Right lobe of liver (tissue), 6 donors: ENCODE measurements at regions not wholly inside any gene's neighbourhood (a gene's known extent, or its start where the extent isn't known, plus 50 kb on each side); places are given as distances from the start of the nearest gene placed in this dataset.

Experiments used
- ATAC-seq, 4 donors: fragments of 200-7000 bp; cut with Tn5 transposase; one replicate each; pipeline ENCODE4 v1.9.1; 2020; ENCODE audit warnings: mild to moderate bottlenecking in 4 of 4, moderate library complexity in 4 of 4
- DNase-seq, 3 donors: peaks; one replicate each; pipeline ENCODE4 v3.0.0-alpha.2; 2020
- H3K27ac ChIP-seq, 3 donors: fragments of 200-600 bp; one replicate each; pipeline ENCODE4 v1.8.0; 2022
- H3K27me3 ChIP-seq, 2 donors: fragments of 200-600 bp; one replicate each; pipeline ENCODE4 v1.8.0; 2022
- H3K36me3 ChIP-seq, 4 donors: fragments of 200-600 bp; sonication (generic) in 1 of 4; one replicate each; pipeline versions ENCODE4 v1.5.1 to v1.8.0; 2017 to 2022; ENCODE audit warnings: control low read depth in 1 of 4
- H3K4me1 ChIP-seq, 4 donors: fragments of 200-600 bp; sonication (generic) in 1 of 4; one replicate each; pipeline versions ENCODE4 v1.5.1 to v1.8.0; 2017 to 2022; ENCODE audit warnings: control low read depth in 1 of 4
- H3K4me3 ChIP-seq, 3 donors: fragments of 200-600 bp; one replicate each; pipeline ENCODE4 v1.8.0; 2022
- H3K9me3 ChIP-seq, 4 donors: fragments of 200-600 bp; sonication (generic) in 1 of 4; one replicate each; pipeline versions ENCODE4 v1.5.1 to v1.8.0; 2017 to 2022; ENCODE audit warnings: control low read depth in 1 of 4
- CTCF ChIP-seq, 4 donors: fragments of 200-600 bp in 3 of 4; fragments of 450-650 bp in 1 of 4; IDR thresholded peaks; one replicate each; pipeline versions ENCODE4 v1.5.1 to v1.8.0; 2016 to 2022; ENCODE audit warnings: antibody characterized with exemption in 4 of 4, mild to moderate bottlenecking in 2 of 4
- POLR2A ChIP-seq: fragments of 450-650 bp; IDR thresholded peaks from one replicate; pipeline ENCODE4 v1.6.1; 2017; ENCODE audit warnings: antibody characterized with exemption, mild to moderate bottlenecking
- WGBS: methylation state at CpG from one replicate; pipeline ENCODE4 v1.1.6; 2018; ENCODE audit warnings: low coverage, low lambda C conversion rate; ENCODE audit not compliant: insufficient coverage; ENCODE audit errors: missing lambda C conversion rate; 5-methylcytosine and 5-hydroxymethylcytosine counted together
- intact Hi-C, 2 donors: fragments of 100-400 bp; cut with DNase I; formaldehyde crosslinking; loops; one replicate each; pipeline versions ENCODE4 v1.11.2 to v1.14.1; 2022
- donor health status: DM: no; HTN: yes; CAD: no.
- donor health status: DM: no; HTN: no; CAD: no.
- donor health status: DM: no; HTN: no; CAD: no.
- donor health status: DM: no; HTN: yes; CAD: no.
- donor health status: DM: no; HTN: yes; CAD: no.

DNA sequence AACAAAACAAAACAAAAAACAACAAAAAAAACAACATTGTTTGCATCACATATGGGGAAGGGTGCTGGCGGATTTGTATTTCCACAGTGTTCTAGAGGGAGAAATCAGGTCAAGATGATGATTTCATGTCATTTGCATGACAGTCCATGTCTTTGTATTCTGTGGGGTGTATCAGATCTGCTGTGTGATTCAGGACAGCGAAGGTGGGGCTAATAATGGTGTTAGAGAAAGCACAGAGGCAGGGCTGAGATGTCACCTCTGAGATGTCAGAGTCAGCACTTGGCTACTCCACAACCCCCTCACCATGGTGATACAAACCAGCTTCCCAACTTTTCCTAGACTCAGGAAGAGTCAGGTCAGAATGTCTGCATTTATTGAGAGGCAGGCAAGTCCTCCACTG lies 543.2 kb downstream of the BCL11B start:
- intact Hi-C loops = no loop called here
- TF ChIP-seq CTCF (IDR thresholded peaks at IDR 0.05) = no peak
- no peak for TF ChIP-seq POLR2A
- Histone ChIP-seq H3K27ac (no peak overlapping the region), H3K4me3 (no peak overlapping the region), H3K27me3 (no peaks in the 10 kb centered on the region), H3K9me3 (no peaks in the 10 kb centered on the region), H3K4me1 (no peaks in the 10 kb centered on the region), H3K36me3 (no peaks in the 10 kb centered on the region)
- DNase-seq (no peak), ATAC-seq (no peak)
- WGBS = 38% methylated on average over 1 of the region's 2 CpGs

DNA sequence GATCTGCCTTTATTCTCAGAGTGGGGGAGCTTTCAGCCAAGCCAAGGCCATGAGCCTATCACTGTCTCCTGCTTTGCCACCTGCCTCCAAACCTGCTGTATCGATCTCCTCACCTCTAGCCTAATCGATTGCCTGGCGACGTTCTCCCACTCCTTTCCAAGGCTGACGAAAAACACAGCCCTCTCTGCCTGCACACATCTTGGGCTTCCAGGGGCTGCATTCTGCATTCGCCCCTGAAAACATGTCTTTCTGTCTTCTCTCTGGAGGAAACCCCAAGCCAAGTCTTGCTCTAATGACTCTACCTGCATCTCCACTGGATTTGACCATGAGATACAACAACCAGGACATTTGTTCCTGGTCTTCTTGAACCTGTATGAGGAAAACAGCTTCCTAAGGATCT lies 540.7 kb downstream of the BCL11B start:
- Histone ChIP-seq H3K4me1 (no peaks in the 10 kb centered on the region), H3K36me3 (no peaks in the 10 kb centered on the region), H3K27ac (no peak overlapping the region), H3K4me3 (no peak overlapping the region), H3K9me3 (no peaks in the 10 kb centered on the region), H3K27me3 (no peaks in the 10 kb centered on the region)
- WGBS = 77% methylated on average over 6 of the region's 6 CpGs
- TF ChIP-seq POLR2A (no peak), CTCF (IDR thresholded peaks at IDR 0.05) (no peak)
- DNase-seq (no peak), ATAC-seq (no peak)
- intact Hi-C loops = no loop called here

GRCh38 chr14:98731701-98732100 lies 540.3 kb downstream of the BCL11B start:
- 67% methylated on average over 3 of the region's 3 CpGs for WGBS
- no peak for ATAC-seq
- H3K27ac ChIP-seq = no peak overlapping the region
- no peak for DNase-seq
- H3K4me1 ChIP-seq = no peaks in the 10 kb centered on the region
- no peaks in the 10 kb centered on the region for H3K9me3 ChIP-seq
- H3K4me3 ChIP-seq = no peak overlapping the region
- intact Hi-C loops = no loop called here
- TF ChIP-seq POLR2A = no peak
- H3K27me3 ChIP-seq = no peaks in the 10 kb centered on the region
- no peaks in the 10 kb centered on the region for H3K36me3 ChIP-seq

GRCh38 chr14:98733536-98733935 lies 538.5 kb downstream of the BCL11B start:
- no peaks in the 10 kb centered on the region for H3K27me3 ChIP-seq
- H3K27ac ChIP-seq = no peak overlapping the region
- intact Hi-C loops = no loop called here
- no peak overlapping the region for H3K4me3 ChIP-seq
- H3K9me3 ChIP-seq = no peaks in the 10 kb centered on the region
- no peaks in the 10 kb centered on the region for H3K4me1 ChIP-seq
- DNase-seq (no peak), ATAC-seq (no peak)
- no peaks in the 10 kb centered on the region for H3K36me3 ChIP-seq
- TF ChIP-seq POLR2A = no peak
- TF ChIP-seq CTCF (IDR thresholded peaks at IDR 0.05) = no peak
- 14% methylated on average over 1 of the region's 3 CpGs for WGBS

GRCh38 chr14:98736701-98737338 lies 535.2 kb downstream of the BCL11B start:
- intact Hi-C loops = no loop called here
- DNase-seq = no peak
- 45% methylated on average over 5 of the region's 11 CpGs for WGBS

More at GRCh38 chr14:98736701-98737338, 535.2 kb downstream of the BCL11B start:
- Histone ChIP-seq H3K4me1 (no peaks in the 10 kb centered on the region), H3K27me3 (no peaks in the 10 kb centered on the region), H3K4me3 (no peak overlapping the region), H3K36me3 (no peaks in the 10 kb centered on the region), H3K9me3 (no peaks in the 10 kb centered on the region), H3K27ac (no peak overlapping the region)
- TF ChIP-seq CTCF (IDR thresholded peaks at IDR 0.05) (no peak), POLR2A (no peak)
- ATAC-seq = no peak
